KG1 (cell line): ENCODE measurements at regions not wholly inside any gene's neighbourhood (a gene's known extent, or its start where the extent isn't known, plus 50 kb on each side); places are given as distances from the start of the nearest gene placed in this dataset.

Source experiments
- DNase-seq: peaks from one replicate; lab custom pipeline; 2025; lab: John Stamatoyannopoulos, UW

GRCh38 chr15:93479715-93480114 lies 390.7 kb upstream of the RGMA start:
- no peak for DNase-seq

GRCh38 chr15:93478947-93479346 lies 389.9 kb upstream of the RGMA start:
- no peak for DNase-seq

GRCh38 chr15:93477721-93478120 lies 388.7 kb upstream of the RGMA start:
- DNase-seq = no peak

- DNase-seq = no peak
Observed at GRCh38 chr15:93477188-93477587, 388.2 kb upstream of the RGMA start.

GRCh38 chr15:93476491-93477177 lies 387.6 kb upstream of the RGMA start:
- DNase-seq = no peak

GRCh38 chr15:93474728-93475127 lies 385.7 kb upstream of the RGMA start:
- no peak for DNase-seq

- DNase-seq = no peak
Observed at GRCh38 chr15:93469994-93470393, 381.0 kb upstream of the RGMA start.

- DNase-seq = no peak
Observed at GRCh38 chr15:93467337-93467736, 378.3 kb upstream of the RGMA start.

- no peak for DNase-seq
Observed at GRCh38 chr15:93466380-93466779, 377.4 kb upstream of the RGMA start.

GRCh38 chr15:93462690-93463089 lies 373.7 kb upstream of the RGMA start:
- no peak for DNase-seq

- DNase-seq = no peak
Observed at GRCh38 chr15:93460717-93461116, 371.7 kb upstream of the RGMA start.

- no peak for DNase-seq
Observed at GRCh38 chr15:93459396-93459795, 370.4 kb upstream of the RGMA start.

- DNase-seq = no peak
Observed at GRCh38 chr15:93458597-93458996, 369.6 kb upstream of the RGMA start.

GRCh38 chr15:93454788-93455187 lies 365.8 kb upstream of the RGMA start:
- DNase-seq = no peak

- no peak for DNase-seq
Observed at GRCh38 chr15:93452537-93453211, 363.7 kb upstream of the RGMA start.

GRCh38 chr15:93451822-93452221 lies 362.8 kb upstream of the RGMA start:
- DNase-seq = no peak

- no peak for DNase-seq
Observed at GRCh38 chr15:93451265-93451664, 362.3 kb upstream of the RGMA start.

- no peak for DNase-seq
Observed at GRCh38 chr15:93449798-93450197, 360.8 kb upstream of the RGMA start.

GRCh38 chr15:93438310-93438709 lies 349.3 kb upstream of the RGMA start:
- no peak for DNase-seq

- DNase-seq = no peak
Observed at GRCh38 chr15:93432474-93432873, 343.5 kb upstream of the RGMA start.

GRCh38 chr15:93428807-93429351 lies 339.9 kb upstream of the RGMA start:
- no peak for DNase-seq

- DNase-seq = no peak
Observed at GRCh38 chr15:93428150-93428549, 339.1 kb upstream of the RGMA start.

- no peak for DNase-seq
Observed at GRCh38 chr15:93424131-93424530, 335.1 kb upstream of the RGMA start.

- DNase-seq = no peak
Observed at GRCh38 chr15:93422476-93422875, 333.5 kb upstream of the RGMA start.
